ENCODE measurements at regions not wholly inside any gene's neighbourhood (a gene's known extent, or its start where the extent isn't known, plus 50 kb on each side); places are given as distances from the start of the nearest gene placed in this dataset.

DNA sequence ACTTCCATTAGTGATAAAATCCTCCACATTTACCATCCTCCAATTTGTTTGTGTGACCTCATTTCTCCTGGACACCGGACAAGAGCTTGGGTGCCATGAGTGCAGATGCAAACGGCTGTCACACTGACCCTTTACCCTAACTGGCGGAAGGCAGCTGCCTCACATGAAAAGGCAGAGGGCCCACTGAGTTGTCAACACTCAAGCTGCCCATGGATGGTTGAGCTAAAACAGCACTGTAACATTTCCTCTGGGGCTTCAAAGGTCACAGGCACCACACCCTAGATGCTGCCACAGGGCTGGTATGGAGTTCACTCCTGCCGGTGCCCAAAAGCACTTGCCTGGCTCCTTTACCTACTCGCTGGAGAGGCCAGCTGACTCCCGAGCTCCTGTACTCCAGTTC, 653.4 kb downstream of the KCNT2 start:
- no peaks in the 10 kb centered on the region for H3K4me1 Mint-ChIP-seq
- H3K27me3 ChIP-seq (replicated peaks in 1 of 2; ENCODE audit: control insufficient read depth in 2 of 2, extremely low read depth in 1 of 2, insufficient read depth in 2 of 2, low read length in 1 of 2), result no peaks in the 10 kb centered on the region
- H3K36me3 Mint-ChIP-seq, result no peaks in the 10 kb centered on the region
- H3K9me3 Mint-ChIP-seq, result no peaks in the 10 kb centered on the region
- no peak overlapping the region for H3K4me3 Mint-ChIP-seq
- no peak overlapping the region for H3K4me3 ChIP-seq (ENCODE audit: control insufficient read depth in 1 of 2, extremely low read depth in 1 of 2, low read length in 1 of 2)
- H3K27ac ChIP-seq (ENCODE audit: low read length), result no peak overlapping the region
- ATAC-seq (replicated peaks in 1 of 4) (no peak), DNase-seq (no peak)
- ChIA-PET CTCF (no interaction called here), POLR2A (no interaction called here)
- WGBS (ENCODE audit: insufficient coverage), result 88% methylated on average over 4 of the region's 6 CpGs
- no peak overlapping the region for H3K27ac Mint-ChIP-seq
- no peaks in the 10 kb centered on the region for H3K36me3 ChIP-seq (ENCODE audit: control insufficient read depth in 2 of 2, extremely low read depth in 1 of 2, insufficient read depth in 1 of 2, low read length in 1 of 2)
- no peaks in the 10 kb centered on the region for H3K4me1 ChIP-seq (ENCODE audit: control insufficient read depth in 1 of 2, extremely low read depth in 1 of 2, insufficient read depth in 2 of 2, low read length in 2 of 2)
- no peaks in the 10 kb centered on the region for H3K27me3 Mint-ChIP-seq
- H3K9me3 ChIP-seq, result no peaks in the 10 kb centered on the region

DNA sequence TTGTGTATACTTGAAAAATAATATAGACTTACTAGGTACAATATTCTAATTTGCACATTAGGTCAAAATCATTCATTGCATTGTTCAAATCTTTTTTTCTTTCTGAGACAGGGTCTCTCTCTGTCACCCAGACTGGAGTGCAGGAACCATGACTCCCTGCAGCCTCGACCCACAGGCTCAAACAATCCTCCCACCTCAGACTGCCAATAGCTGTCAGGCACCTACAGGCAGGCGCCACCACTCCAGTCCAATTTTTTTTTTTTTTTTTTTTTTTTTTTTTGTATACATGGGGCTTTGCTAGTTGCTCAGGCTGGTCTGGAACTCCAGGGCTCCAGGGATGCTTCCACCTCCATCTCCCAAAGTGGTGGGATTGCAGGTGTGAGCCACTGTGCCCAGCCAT, 656.9 kb downstream of the KCNT2 start:
- no peak for DNase-seq
- POLR2A ChIA-PET, result no interaction called here
- no CpG with 5 or more reads among the region's 2 CpGs for WGBS (ENCODE audit: insufficient coverage)
- Histone ChIP-seq H3K36me3 (ENCODE audit: control insufficient read depth in 2 of 2, extremely low read depth in 1 of 2, insufficient read depth in 1 of 2, low read length in 1 of 2) (no peaks in the 10 kb centered on the region), H3K27me3 (replicated peaks in 1 of 2; ENCODE audit: control insufficient read depth in 2 of 2, extremely low read depth in 1 of 2, insufficient read depth in 2 of 2, low read length in 1 of 2) (no peaks in the 10 kb centered on the region), H3K27ac (ENCODE audit: low read length) (no peak overlapping the region), H3K4me1 (ENCODE audit: control insufficient read depth in 1 of 2, extremely low read depth in 1 of 2, insufficient read depth in 2 of 2, low read length in 2 of 2) (no peaks in the 10 kb centered on the region), H3K4me3 (ENCODE audit: control insufficient read depth in 1 of 2, extremely low read depth in 1 of 2, low read length in 1 of 2) (no peak overlapping the region), H3K9me3 (no peaks in the 10 kb centered on the region)
- CTCF ChIA-PET, result no interaction called here
- Mint-ChIP-seq H3K27ac (no peak overlapping the region), H3K4me1 (no peaks in the 10 kb centered on the region), H3K36me3 (no peaks in the 10 kb centered on the region), H3K9me3 (no peaks in the 10 kb centered on the region), H3K4me3 (no peak overlapping the region), H3K27me3 (no peaks in the 10 kb centered on the region)
- ATAC-seq (replicated peaks in 1 of 4), result no peak

DNA sequence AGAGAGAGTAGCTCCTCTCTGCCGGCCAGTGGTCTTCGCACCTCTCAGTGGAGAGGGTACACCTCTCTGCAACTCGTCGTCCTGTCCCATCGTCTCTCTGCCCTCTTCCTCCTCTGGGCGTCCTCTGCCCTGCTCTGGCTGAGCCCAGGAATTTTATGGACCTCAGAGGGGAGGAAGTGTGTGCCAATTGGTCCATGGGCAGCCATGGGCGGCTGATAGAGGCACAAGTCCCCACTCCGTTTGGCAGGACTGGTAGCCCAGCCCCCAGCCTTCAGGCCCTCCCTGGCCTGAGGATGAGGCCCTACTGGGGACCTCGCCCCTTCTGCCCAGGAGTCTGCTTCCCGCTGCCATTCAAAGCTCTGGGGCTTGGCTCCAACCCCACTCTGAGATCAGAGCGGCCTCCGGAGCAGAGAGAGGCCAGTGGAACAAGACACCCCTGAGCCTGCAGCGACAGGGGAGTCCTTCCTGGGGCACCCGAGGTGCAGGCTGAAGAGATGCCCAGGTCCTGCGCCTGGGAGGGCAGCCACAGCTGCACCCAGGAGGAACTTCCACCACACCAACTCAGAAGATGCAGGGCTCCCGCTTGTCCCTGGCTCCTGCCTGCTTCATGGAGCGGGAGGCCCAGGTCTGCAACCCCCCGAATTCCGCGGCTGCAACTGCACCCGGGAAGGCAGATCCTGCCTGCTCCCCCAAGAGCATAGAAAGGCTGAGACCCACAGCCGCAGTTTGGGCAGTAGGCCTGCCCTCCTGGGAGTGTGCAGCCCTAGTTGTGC, 659.9 kb downstream of the KCNT2 start:
- Mint-ChIP-seq H3K9me3 (no peaks in the 10 kb centered on the region), H3K27ac (no peak overlapping the region), H3K4me3 (no peak overlapping the region), H3K27me3 (no peaks in the 10 kb centered on the region), H3K36me3 (no peaks in the 10 kb centered on the region), H3K4me1 (no peaks in the 10 kb centered on the region)
- Histone ChIP-seq H3K27me3 (replicated peaks in 1 of 2; ENCODE audit: control insufficient read depth in 2 of 2, extremely low read depth in 1 of 2, insufficient read depth in 2 of 2, low read length in 1 of 2) (no peaks in the 10 kb centered on the region), H3K4me3 (ENCODE audit: control insufficient read depth in 1 of 2, extremely low read depth in 1 of 2, low read length in 1 of 2) (no peak overlapping the region), H3K4me1 (ENCODE audit: control insufficient read depth in 1 of 2, extremely low read depth in 1 of 2, insufficient read depth in 2 of 2, low read length in 2 of 2) (no peaks in the 10 kb centered on the region), H3K9me3 (no peaks in the 10 kb centered on the region), H3K36me3 (ENCODE audit: control insufficient read depth in 2 of 2, extremely low read depth in 1 of 2, insufficient read depth in 1 of 2, low read length in 1 of 2) (no peaks in the 10 kb centered on the region), H3K27ac (ENCODE audit: low read length) (no peak overlapping the region)
- ATAC-seq (replicated peaks in 1 of 4) (no peak), DNase-seq (no peak)
- 88% methylated on average over 18 of the region's 22 CpGs for WGBS (ENCODE audit: insufficient coverage)
- ChIA-PET CTCF (no interaction called here), POLR2A (no interaction called here)

DNA sequence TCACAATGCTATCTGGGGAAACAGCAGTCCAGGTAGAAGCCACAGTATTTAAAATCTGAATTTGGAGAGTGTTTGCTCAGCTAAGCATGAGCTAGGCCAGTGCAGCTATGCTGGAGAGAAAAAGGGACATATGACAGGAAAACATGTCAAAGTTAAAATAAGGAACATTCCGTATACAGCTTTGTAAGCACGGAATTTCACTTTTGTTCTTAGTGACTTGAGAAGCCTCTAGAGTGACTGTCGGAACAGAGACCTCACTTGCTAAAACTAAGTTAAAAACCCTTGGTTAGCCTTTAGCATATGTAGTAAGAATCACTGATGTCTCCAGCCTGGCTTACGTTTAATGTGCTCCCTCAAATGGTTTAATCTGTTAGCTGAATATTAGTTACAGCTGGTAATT, 661.7 kb downstream of the KCNT2 start:
- H3K27me3 ChIP-seq (replicated peaks in 1 of 2; ENCODE audit: control insufficient read depth in 2 of 2, extremely low read depth in 1 of 2, insufficient read depth in 2 of 2, low read length in 1 of 2), result no peaks in the 10 kb centered on the region
- DNase-seq (no peak), ATAC-seq (replicated peaks in 1 of 4) (no peak)
- no peak overlapping the region for H3K4me3 Mint-ChIP-seq
- no peaks in the 10 kb centered on the region for H3K27me3 Mint-ChIP-seq
- no peak overlapping the region for H3K4me3 ChIP-seq (ENCODE audit: control insufficient read depth in 1 of 2, extremely low read depth in 1 of 2, low read length in 1 of 2)
- no peaks in the 10 kb centered on the region for H3K4me1 ChIP-seq (ENCODE audit: control insufficient read depth in 1 of 2, extremely low read depth in 1 of 2, insufficient read depth in 2 of 2, low read length in 2 of 2)
- no peak overlapping the region for H3K27ac Mint-ChIP-seq
- no peaks in the 10 kb centered on the region for H3K9me3 ChIP-seq
- 80% methylated on average over 1 of the region's 4 CpGs for WGBS (ENCODE audit: insufficient coverage)
- H3K27ac ChIP-seq (ENCODE audit: low read length), result no peak overlapping the region
- H3K9me3 Mint-ChIP-seq, result peaks cover 0 to 3% (median 0%) of the 10 kb centered on the region in 3 donors
- H3K36me3 Mint-ChIP-seq, result no peaks in the 10 kb centered on the region
- ChIA-PET POLR2A (no interaction called here), CTCF (no interaction called here)
- no peaks in the 10 kb centered on the region for H3K36me3 ChIP-seq (ENCODE audit: control insufficient read depth in 2 of 2, extremely low read depth in 1 of 2, insufficient read depth in 1 of 2, low read length in 1 of 2)
- no peaks in the 10 kb centered on the region for H3K4me1 Mint-ChIP-seq

DNA sequence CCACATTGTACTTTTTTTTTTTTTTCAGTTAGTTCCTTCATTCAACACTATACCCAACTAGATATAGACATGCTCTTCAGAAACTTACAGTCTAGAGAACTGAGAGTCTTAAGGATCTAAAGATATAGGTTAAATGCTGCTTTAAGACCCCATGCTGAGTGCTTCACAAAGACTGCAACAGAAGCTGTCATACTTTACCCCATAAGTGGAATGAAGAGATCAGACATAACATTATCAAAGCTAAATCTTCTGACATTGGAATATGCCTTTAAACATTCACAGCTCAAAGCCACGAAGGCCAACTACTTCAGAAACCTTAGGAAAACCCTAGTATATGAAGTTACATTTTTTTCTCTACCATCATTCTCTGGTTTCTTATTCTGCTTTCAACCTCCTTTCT, 666.4 kb downstream of the KCNT2 start:
- H3K4me3 Mint-ChIP-seq, result no peak overlapping the region
- no CpG with 5 or more reads among the region's 1 CpG for WGBS (ENCODE audit: insufficient coverage)
- no peak for ATAC-seq (replicated peaks in 1 of 4)
- no peaks in the 10 kb centered on the region for H3K4me1 ChIP-seq (ENCODE audit: control insufficient read depth in 1 of 2, extremely low read depth in 1 of 2, insufficient read depth in 2 of 2, low read length in 2 of 2)
- H3K36me3 ChIP-seq (ENCODE audit: control insufficient read depth in 2 of 2, extremely low read depth in 1 of 2, insufficient read depth in 1 of 2, low read length in 1 of 2), result no peaks in the 10 kb centered on the region
- no peak for DNase-seq
- H3K9me3 Mint-ChIP-seq, result peaks cover 0 to 3% (median 0%) of the 10 kb centered on the region in 3 donors
- no peaks in the 10 kb centered on the region for H3K9me3 ChIP-seq
- H3K36me3 Mint-ChIP-seq, result no peaks in the 10 kb centered on the region
- CTCF ChIA-PET, result no interaction called here
- H3K27ac Mint-ChIP-seq, result no peak overlapping the region
- no peaks in the 10 kb centered on the region for H3K27me3 ChIP-seq (replicated peaks in 1 of 2; ENCODE audit: control insufficient read depth in 2 of 2, extremely low read depth in 1 of 2, insufficient read depth in 2 of 2, low read length in 1 of 2)
- H3K4me3 ChIP-seq (ENCODE audit: control insufficient read depth in 1 of 2, extremely low read depth in 1 of 2, low read length in 1 of 2), result no peak overlapping the region
- no peaks in the 10 kb centered on the region for H3K4me1 Mint-ChIP-seq
- POLR2A ChIA-PET, result no interaction called here
- H3K27ac ChIP-seq (ENCODE audit: low read length), result no peak overlapping the region
- H3K27me3 Mint-ChIP-seq, result no peaks in the 10 kb centered on the region

DNA sequence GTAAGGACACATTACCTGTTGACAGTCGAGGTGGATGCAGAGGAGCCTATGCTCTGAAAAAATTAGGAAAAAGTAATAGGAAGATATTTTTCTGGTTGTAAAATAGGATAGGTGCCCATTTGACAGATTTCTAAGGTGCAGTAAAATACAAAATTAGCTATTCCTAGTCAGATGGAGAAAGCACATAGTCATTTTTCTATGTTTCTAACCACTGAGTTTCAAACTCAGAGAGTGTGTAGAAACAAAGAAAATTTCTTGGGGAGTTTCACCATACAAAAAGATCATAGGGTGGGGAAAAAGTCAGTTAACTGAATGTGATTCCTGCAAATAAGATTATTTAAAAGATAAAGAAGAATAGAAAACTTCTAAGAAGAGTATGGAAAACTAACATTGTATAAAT, 666.9 kb downstream of the KCNT2 start:
- H3K27me3 Mint-ChIP-seq, result no peaks in the 10 kb centered on the region
- no peak overlapping the region for H3K27ac Mint-ChIP-seq
- DNase-seq, result no peak
- Histone ChIP-seq H3K4me3 (ENCODE audit: control insufficient read depth in 1 of 2, extremely low read depth in 1 of 2, low read length in 1 of 2) (no peak overlapping the region), H3K4me1 (ENCODE audit: control insufficient read depth in 1 of 2, extremely low read depth in 1 of 2, insufficient read depth in 2 of 2, low read length in 2 of 2) (no peaks in the 10 kb centered on the region), H3K9me3 (no peaks in the 10 kb centered on the region), H3K36me3 (ENCODE audit: control insufficient read depth in 2 of 2, extremely low read depth in 1 of 2, insufficient read depth in 1 of 2, low read length in 1 of 2) (no peaks in the 10 kb centered on the region), H3K27ac (ENCODE audit: low read length) (no peak overlapping the region), H3K27me3 (replicated peaks in 1 of 2; ENCODE audit: control insufficient read depth in 2 of 2, extremely low read depth in 1 of 2, insufficient read depth in 2 of 2, low read length in 1 of 2) (no peaks in the 10 kb centered on the region)
- ChIA-PET CTCF (no interaction called here), POLR2A (no interaction called here)
- ATAC-seq (replicated peaks in 1 of 4), result no peak
- no peak overlapping the region for H3K4me3 Mint-ChIP-seq
- WGBS (ENCODE audit: insufficient coverage), result 71% methylated on average over 1 of the region's 1 CpG
- peaks cover 0 to 3% (median 0%) of the 10 kb centered on the region in 3 donors for H3K9me3 Mint-ChIP-seq
- no peaks in the 10 kb centered on the region for H3K36me3 Mint-ChIP-seq
- H3K4me1 Mint-ChIP-seq, result no peaks in the 10 kb centered on the region

DNA sequence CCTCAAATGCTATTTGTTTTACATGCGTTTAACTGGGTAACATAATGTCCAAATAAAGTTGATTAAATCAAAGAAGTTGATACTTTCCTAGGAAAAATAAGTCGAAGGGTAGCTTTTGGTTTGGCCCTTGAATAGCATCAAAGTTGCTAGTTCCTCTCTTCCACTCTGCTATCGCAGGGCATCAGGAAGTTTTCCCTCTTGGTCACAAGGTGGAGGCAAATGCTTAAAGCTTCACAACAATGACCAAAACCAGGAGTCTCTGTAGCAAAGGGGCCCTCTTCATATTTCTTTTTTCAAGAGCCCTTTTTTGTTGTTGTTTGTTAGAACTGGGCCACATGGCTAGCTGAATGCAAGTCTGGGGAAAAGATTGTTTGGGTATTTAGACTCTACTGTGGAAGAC, 668.4 kb downstream of the KCNT2 start:
- ATAC-seq (replicated peaks in 1 of 4) (no peak), DNase-seq (no peak)
- Mint-ChIP-seq H3K4me3 (no peak overlapping the region), H3K4me1 (no peaks in the 10 kb centered on the region), H3K9me3 (peaks cover 0 to 3% (median 0%) of the 10 kb centered on the region in 3 donors), H3K27ac (no peak overlapping the region), H3K36me3 (no peaks in the 10 kb centered on the region), H3K27me3 (no peaks in the 10 kb centered on the region)
- ChIA-PET POLR2A (no interaction called here), CTCF (no interaction called here)
- Histone ChIP-seq H3K27ac (ENCODE audit: low read length) (no peak overlapping the region), H3K4me3 (ENCODE audit: control insufficient read depth in 1 of 2, extremely low read depth in 1 of 2, low read length in 1 of 2) (no peak overlapping the region), H3K4me1 (ENCODE audit: control insufficient read depth in 1 of 2, extremely low read depth in 1 of 2, insufficient read depth in 2 of 2, low read length in 2 of 2) (no peaks in the 10 kb centered on the region), H3K36me3 (ENCODE audit: control insufficient read depth in 2 of 2, extremely low read depth in 1 of 2, insufficient read depth in 1 of 2, low read length in 1 of 2) (no peaks in the 10 kb centered on the region), H3K9me3 (no peaks in the 10 kb centered on the region), H3K27me3 (replicated peaks in 1 of 2; ENCODE audit: control insufficient read depth in 2 of 2, extremely low read depth in 1 of 2, insufficient read depth in 2 of 2, low read length in 1 of 2) (no peaks in the 10 kb centered on the region)
- WGBS (ENCODE audit: insufficient coverage), result no CpG with 5 or more reads among the region's 3 CpGs

All from T-cell (primary cell).